Memory B cell (primary cell): ENCODE measurements at regions not wholly inside any gene's neighbourhood (a gene's known extent, or its start where the extent isn't known, plus 50 kb on each side); places are given as distances from the start of the nearest gene placed in this dataset.

ENCODE experiments used
- ATAC-seq: fragments of 150-1000 bp; cut with Tn5 transposase; 2 replicates; pipeline ENCODE4 v1.10.0; 2021; ENCODE audit warnings: low read depth, mild to moderate bottlenecking, moderate library complexity
- DNase-seq, 2 donors: peaks; one replicate each; pipeline ENCODE4 v3.0.0; 2022; ENCODE audit warnings: low spot score in 2 of 2
- H3K27ac Mint-ChIP-seq: one replicate; pipeline ENCODE4 v1.8.0; 2022; ENCODE audit warnings: mild to moderate bottlenecking, moderate library complexity, mixed read lengths
- H3K27me3 Mint-ChIP-seq: one replicate; pipeline ENCODE4 v1.8.0; 2022; ENCODE audit warnings: mixed read lengths
- H3K36me3 Mint-ChIP-seq: one replicate; pipeline ENCODE4 v1.8.0; 2022; ENCODE audit warnings: mild to moderate bottlenecking, mixed read lengths
- H3K4me1 Mint-ChIP-seq: one replicate; pipeline ENCODE4 v1.8.0; 2022; ENCODE audit warnings: mixed read lengths
- H3K4me3 Mint-ChIP-seq: one replicate; pipeline ENCODE4 v1.8.0; 2022; ENCODE audit warnings: mild to moderate bottlenecking, moderate library complexity, mixed read lengths
- H3K9me3 Mint-ChIP-seq: one replicate; pipeline ENCODE4 v1.8.0; 2022; ENCODE audit warnings: mixed read lengths

DNA sequence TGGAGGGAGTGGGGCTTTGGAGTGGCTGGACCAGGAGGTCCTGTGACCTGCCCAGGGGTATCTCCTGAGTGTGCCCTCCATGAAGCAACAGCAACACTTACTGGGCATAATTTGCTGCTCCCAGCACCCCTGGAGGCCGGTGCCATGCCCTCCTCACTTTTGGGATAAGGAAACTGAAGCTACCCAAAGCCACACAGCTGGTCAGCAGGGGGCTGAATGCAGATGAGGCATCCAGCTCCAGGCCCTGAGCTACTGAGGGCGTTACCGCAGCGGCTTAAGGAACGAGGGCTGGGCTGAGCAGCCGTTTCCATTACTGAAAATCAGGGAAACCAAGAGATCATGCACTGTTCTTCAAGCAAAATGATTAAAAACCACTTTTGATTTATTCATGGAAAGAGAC, 408.9 kb downstream of the GLRX3 start:
- Mint-ChIP-seq H3K4me1 (no peaks in the 10 kb centered on the region), H3K9me3 (peaks cover 1% of the 10 kb centered on the region), H3K27me3 (no peaks in the 10 kb centered on the region), H3K36me3 (no peaks in the 10 kb centered on the region), H3K27ac (no peak overlapping the region), H3K4me3 (no peak overlapping the region)
- ATAC-seq, result no peak
- no peak for DNase-seq

DNA sequence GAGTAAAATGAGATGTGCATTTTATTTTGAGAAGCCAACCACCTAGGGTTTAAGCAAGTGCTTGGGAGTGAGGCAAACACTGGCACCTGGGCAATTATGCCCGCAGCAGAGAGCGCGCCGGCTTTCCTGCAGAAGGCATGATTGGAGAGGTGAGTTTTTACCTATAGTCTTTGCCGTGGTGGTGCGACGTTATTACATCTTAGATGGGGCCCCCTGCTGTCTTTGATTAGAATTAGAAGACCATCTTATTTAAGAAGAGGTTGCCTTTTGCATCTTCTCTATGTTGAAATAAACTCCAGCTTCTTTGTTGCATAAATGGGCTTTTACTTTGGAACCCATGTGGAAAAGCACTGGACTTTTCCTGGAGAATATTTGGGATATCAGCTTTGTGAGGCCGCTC, 409.5 kb downstream of the GLRX3 start:
- H3K4me1 Mint-ChIP-seq, result no peaks in the 10 kb centered on the region
- H3K36me3 Mint-ChIP-seq, result no peaks in the 10 kb centered on the region
- H3K4me3 Mint-ChIP-seq, result no peak overlapping the region
- ATAC-seq (no peak), DNase-seq (no peak)
- H3K27me3 Mint-ChIP-seq, result no peaks in the 10 kb centered on the region
- H3K9me3 Mint-ChIP-seq, result peaks cover 1% of the 10 kb centered on the region
- no peak overlapping the region for H3K27ac Mint-ChIP-seq

DNA sequence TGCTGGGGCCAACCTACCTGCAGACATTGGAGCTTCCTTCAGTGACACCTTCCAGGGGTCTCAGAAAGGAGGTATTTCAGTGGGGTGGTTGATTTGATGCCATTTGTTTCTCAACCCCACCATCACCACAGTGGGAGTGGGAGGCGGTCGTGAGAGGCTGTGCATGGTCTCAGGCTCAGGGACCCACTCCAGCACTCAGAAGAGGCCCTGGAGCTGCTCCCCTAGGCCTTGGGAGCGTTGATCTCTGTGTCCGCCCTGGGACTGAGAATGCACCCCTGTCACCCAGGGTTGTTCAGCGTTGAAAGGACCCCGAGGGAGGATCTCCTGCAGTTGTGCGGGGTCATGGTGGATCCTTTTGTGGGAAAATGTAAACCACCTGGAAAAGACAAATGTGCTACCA, 410.6 kb downstream of the GLRX3 start:
- H3K9me3 Mint-ChIP-seq, result no peaks in the 10 kb centered on the region
- H3K27ac Mint-ChIP-seq, result no peak overlapping the region
- H3K4me3 Mint-ChIP-seq, result no peak overlapping the region
- H3K27me3 Mint-ChIP-seq, result no peaks in the 10 kb centered on the region
- no peaks in the 10 kb centered on the region for H3K4me1 Mint-ChIP-seq
- no peaks in the 10 kb centered on the region for H3K36me3 Mint-ChIP-seq
- ATAC-seq (no peak), DNase-seq (no peak)

DNA sequence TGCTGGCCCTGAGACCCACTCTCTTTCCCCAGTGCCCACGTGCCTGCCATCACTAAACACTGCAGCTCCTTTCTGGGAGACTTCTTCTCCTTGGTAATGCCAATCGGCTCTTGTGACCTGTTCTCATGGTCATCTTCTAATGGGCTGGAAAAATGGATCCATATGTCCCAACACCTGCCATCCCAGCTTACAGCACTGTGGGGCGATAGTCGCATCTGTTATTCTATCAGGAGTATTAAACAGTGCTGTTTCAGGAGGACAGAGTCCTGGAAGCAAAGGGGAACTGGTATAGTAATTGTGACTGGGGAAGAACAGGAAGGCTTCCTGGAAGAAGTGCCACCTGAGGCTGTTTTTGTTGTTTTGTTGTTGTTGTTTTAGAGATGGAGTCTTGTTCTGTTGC, 411.2 kb downstream of the GLRX3 start:
- DNase-seq (no peak), ATAC-seq (no peak)
- Mint-ChIP-seq H3K9me3 (no peaks in the 10 kb centered on the region), H3K36me3 (no peaks in the 10 kb centered on the region), H3K4me1 (no peaks in the 10 kb centered on the region), H3K4me3 (no peak overlapping the region), H3K27ac (no peak overlapping the region), H3K27me3 (no peaks in the 10 kb centered on the region)

DNA sequence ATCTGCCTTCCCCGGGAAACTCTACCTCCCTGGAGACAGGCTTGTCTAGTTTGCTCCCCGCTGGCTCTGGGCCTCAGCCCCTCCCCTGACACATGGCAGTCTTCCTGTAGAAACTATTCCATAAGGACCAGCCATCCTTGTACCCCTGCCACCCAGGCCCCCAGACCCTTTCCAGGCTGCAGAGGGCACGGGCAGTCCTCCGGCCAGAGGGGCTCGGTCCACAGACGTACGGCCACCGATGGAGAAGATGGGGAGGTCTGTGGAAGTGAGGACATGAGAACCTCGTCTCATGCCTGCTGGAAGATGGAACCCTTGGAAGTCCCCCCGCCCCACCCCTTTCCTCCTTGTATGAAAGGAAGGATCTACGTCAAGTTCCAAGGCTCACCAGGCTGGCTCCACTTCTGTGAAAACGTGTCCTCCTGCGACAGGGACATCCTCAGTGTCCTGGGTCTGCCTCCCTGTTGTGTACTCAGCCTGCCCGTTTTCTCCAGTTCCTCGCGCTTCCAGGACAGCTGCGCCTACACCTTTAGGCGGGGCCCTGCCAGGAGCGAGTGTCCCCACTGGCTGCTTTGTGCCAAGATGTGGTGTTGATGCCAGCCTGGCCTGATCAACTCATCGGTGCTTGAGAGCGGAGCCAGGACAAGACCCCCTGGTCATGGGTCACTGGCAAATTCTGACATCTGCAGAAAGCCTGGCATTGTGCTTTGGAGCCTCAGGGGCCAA, 414.9 kb downstream of the GLRX3 start:
- Mint-ChIP-seq H3K4me1 (no peaks in the 10 kb centered on the region), H3K27me3 (no peaks in the 10 kb centered on the region), H3K36me3 (no peaks in the 10 kb centered on the region), H3K27ac (no peak overlapping the region), H3K9me3 (no peaks in the 10 kb centered on the region), H3K4me3 (no peak overlapping the region)
- no peak for DNase-seq
- ATAC-seq, result no peak

DNA sequence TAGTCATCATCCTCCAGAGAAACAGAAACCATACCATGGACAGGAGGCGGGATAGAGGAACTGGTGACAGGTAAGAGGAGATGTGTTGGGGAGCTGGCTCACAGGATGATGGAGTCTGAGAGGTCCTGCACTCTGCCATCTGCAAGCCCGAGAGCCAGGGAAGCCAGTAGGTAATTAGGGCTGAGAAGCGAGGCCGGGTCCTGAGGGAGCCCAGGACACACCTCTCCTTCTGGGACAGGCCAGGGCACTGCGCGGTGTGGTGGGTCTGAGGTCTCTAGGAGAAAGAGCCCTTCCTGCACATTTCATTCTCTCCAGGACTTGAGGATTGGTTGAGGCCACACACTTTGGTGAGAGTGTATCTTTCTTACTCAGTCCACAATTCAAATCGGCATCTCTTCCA, 415.5 kb downstream of the GLRX3 start:
- ATAC-seq, result no peak
- Mint-ChIP-seq H3K4me3 (no peak overlapping the region), H3K27ac (no peak overlapping the region), H3K27me3 (no peaks in the 10 kb centered on the region), H3K9me3 (no peaks in the 10 kb centered on the region), H3K36me3 (no peaks in the 10 kb centered on the region), H3K4me1 (no peaks in the 10 kb centered on the region)
- DNase-seq, result no peak

DNA sequence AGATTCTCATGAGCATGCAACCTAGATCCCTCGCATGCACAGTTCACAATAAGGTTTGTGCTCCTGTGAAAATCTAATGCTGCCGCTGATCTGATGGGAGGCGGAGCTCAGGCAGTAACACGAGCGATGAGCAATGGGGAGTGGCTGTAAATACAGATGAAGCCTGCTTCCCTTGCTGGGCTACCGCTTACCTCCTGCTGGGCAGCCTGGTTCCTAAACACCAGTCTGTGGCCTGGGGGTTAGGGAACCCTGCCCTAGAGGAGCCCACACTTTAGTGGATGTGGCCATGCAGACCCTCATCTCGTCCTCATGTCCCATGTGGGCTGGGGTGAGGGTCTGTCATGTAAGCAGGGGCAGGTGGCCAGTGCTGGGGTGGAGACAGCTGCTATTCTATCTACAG, 417.6 kb downstream of the GLRX3 start:
- no peaks in the 10 kb centered on the region for H3K27me3 Mint-ChIP-seq
- no peak overlapping the region for H3K4me3 Mint-ChIP-seq
- DNase-seq (no peak), ATAC-seq (no peak)
- no peaks in the 10 kb centered on the region for H3K9me3 Mint-ChIP-seq
- H3K36me3 Mint-ChIP-seq, result no peaks in the 10 kb centered on the region
- H3K4me1 Mint-ChIP-seq, result no peaks in the 10 kb centered on the region
- no peak overlapping the region for H3K27ac Mint-ChIP-seq

DNA sequence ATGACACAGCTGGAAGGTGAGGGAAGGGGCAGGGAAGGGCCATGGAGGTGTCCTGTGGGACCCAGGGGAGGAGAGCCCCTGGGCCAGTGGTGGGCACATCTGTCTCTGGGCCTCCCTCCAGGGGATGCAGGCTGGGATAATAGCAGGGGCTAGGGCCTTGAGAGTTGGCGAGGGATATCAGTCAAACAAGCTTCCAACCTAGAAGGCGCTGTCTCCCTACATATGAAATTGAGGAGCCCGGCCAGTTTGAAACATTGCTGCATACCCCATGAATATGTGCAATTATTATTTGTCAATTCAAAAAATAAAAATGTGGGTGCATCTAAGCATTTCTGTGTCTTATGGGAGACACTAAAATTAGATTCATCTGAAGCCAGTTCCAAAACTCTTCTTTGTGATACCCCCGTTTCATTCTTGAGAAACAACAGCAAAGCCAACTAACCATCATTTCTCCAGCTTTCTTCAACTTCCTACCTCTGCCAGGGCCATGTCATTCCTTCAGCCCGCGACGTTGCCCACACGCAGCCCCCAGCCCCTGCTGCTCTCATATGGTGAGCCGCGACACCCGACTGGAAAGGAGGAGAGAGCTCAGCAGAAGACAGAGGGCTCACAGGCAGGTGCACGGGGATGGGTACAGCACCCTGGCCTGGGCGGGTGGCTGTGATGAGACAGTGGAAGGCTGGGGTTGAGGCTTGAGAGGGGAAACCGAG, 418.7 kb downstream of the GLRX3 start:
- DNase-seq, result no peak
- Mint-ChIP-seq H3K4me3 (no peak overlapping the region), H3K36me3 (no peaks in the 10 kb centered on the region), H3K27ac (no peak overlapping the region), H3K4me1 (no peaks in the 10 kb centered on the region), H3K27me3 (no peaks in the 10 kb centered on the region), H3K9me3 (no peaks in the 10 kb centered on the region)
- no peak for ATAC-seq

DNA sequence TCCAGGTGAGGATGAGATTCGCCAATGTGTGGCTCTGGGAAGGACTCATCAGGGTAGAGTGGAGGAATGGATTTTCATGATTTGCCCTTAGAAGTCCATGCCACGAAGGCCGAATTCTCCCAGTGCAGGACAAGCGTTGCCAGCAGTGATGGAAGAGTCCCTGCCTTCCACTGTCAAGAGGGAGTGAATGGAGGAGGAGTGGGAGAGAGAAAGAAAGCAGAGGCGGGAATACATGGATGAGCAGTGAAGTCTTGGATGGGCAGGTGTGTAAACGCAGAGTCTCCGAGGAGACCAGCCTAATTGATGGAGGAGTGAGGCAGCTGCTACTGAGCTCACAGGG, 419.2 kb downstream of the GLRX3 start:
- Mint-ChIP-seq H3K4me1 (no peaks in the 10 kb centered on the region), H3K4me3 (no peak overlapping the region), H3K27ac (no peak overlapping the region), H3K9me3 (no peaks in the 10 kb centered on the region), H3K36me3 (no peaks in the 10 kb centered on the region), H3K27me3 (no peaks in the 10 kb centered on the region)
- no peak for ATAC-seq
- no peak for DNase-seq

DNA sequence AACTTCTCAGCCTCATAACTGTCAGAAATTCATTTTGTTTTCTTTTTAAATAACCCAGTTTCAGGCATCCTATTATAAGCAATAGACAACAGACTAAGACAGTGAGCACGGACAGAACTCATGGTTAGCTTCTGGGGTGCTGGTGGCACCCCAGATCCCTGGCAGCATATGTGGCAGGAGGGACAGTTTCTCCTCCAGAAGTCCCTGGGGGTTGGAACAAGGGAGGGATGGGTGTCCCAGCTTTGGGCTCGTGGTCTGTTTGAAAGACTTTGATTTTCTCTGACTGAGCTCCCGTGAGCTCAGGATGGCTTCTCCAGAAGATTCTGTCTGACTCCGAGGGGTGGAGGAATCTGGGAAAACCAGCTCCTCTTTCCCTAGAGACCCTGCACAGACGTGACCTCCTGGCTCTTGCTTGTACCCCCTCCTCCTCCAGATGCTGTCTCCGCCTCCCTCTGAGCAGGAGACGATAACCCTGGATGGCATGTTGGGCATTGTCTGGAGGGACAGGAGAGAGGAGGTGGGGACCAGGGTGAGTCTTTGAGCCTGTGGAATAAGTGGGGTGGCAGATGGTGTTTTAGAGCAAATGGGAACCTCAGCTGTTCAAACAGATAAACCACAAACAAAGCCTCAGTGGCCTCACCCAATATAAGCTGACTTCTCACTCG, 421.1 kb downstream of the GLRX3 start:
- Mint-ChIP-seq H3K4me1 (no peaks in the 10 kb centered on the region), H3K27ac (no peak overlapping the region), H3K36me3 (no peaks in the 10 kb centered on the region), H3K9me3 (no peaks in the 10 kb centered on the region), H3K4me3 (no peak overlapping the region), H3K27me3 (no peaks in the 10 kb centered on the region)
- ATAC-seq (no peak), DNase-seq (no peak)

DNA sequence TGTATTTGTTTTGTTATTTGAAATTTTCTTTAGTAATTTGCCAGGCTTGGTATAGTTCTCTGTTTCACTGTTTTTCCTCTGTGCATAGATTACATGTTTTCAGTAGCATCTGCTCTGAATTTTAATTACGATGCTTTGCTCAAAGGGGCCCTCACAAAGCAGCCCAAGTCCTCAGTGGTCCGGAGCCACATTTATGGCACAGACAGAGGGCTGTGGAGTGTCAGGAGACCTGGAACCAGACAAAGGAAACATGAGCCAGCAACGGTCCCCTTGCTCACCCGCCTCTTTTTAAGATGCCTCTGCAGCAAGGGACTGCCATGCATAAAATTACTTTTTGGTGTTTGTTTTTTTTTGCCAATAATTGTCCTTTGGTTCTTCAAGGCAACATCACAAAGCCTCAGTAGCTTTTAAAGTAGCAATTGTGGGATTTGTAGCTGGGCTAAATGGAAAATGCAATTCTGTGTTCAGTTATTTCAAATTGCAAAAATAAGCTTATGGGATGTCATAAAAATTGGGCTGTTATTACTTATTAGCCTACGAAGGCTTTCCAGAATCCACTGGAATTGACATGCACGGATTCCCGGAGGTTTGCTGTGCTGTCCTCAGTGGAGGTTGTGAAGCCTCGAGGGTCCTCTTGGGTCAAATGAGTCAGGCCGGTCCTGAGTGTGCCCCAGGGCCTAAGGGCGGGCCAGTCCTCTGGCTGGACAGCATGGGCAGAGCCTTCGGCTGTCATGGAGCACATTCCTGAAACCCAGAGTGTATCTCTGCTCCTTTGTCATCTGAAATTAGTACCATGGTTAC, 422.8 kb downstream of the GLRX3 start:
- H3K9me3 Mint-ChIP-seq, result no peaks in the 10 kb centered on the region
- no peaks in the 10 kb centered on the region for H3K27me3 Mint-ChIP-seq
- no peak overlapping the region for H3K27ac Mint-ChIP-seq
- ATAC-seq (no peak), DNase-seq (no peak)
- no peaks in the 10 kb centered on the region for H3K4me1 Mint-ChIP-seq
- no peak overlapping the region for H3K4me3 Mint-ChIP-seq
- no peaks in the 10 kb centered on the region for H3K36me3 Mint-ChIP-seq

DNA sequence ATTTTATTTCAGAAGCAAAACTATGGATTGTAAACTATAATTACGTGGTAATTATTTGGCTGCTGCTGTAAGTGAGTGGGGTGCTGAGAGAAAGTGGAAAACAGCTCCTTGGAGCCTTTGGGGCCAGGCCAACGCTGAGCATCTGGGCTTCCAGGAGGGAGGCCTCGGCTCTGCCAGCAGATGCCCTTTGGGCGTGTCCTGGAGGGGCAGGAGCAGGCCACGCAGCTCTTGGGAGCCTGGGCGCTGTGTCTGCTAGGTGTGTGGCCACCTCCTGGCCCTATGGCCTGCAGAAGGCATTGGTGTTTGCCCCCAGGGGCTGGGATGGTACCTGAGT, 423.3 kb downstream of the GLRX3 start:
- no peak for DNase-seq
- Mint-ChIP-seq H3K4me1 (no peaks in the 10 kb centered on the region), H3K9me3 (no peaks in the 10 kb centered on the region), H3K27ac (no peak overlapping the region), H3K36me3 (no peaks in the 10 kb centered on the region), H3K4me3 (no peak overlapping the region), H3K27me3 (no peaks in the 10 kb centered on the region)
- ATAC-seq, result no peak

DNA sequence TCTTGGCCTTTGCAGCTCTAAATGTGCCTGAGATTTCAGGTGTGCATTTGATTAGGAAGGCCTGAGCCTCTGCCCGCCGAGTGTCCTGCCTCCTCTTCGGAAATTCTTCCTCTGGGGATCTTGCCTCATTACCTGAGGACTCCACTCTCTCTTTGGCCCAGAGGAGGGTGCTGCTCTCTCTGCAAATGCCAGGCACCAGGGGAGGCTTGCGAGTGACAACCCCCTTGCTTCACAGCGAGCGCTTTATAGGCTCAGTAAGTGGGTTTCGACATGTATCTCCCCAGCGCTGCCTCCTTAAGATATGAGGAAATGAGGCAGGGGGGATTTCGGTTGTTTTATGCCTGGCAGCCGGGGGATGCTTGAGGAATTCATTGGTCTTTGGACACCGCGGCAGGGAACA, 423.9 kb downstream of the GLRX3 start:
- Mint-ChIP-seq H3K27me3 (no peaks in the 10 kb centered on the region), H3K27ac (no peak overlapping the region), H3K4me3 (no peak overlapping the region), H3K9me3 (no peaks in the 10 kb centered on the region), H3K36me3 (no peaks in the 10 kb centered on the region), H3K4me1 (no peaks in the 10 kb centered on the region)
- no peak for ATAC-seq
- no peak for DNase-seq

DNA sequence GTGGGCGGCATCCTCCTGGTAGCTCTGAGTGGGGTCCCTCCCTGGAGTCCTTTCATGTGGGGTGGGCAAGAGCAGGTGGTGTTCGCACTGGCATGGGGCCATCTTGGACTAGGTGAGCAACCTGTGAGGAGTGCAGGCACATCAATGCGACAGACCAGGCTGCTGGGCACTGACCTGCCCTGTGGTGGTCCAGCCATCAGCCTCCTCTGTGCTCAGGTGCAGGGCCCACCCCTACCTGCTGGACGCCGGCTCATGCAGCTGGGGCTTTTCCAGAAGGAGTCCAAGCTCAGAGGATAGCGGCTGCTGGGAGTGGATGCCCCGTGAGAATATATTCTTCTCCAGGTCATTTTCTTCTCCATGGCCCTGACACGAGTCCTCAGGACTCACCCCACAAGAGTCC, 424.4 kb downstream of the GLRX3 start:
- no peaks in the 10 kb centered on the region for H3K9me3 Mint-ChIP-seq
- H3K4me1 Mint-ChIP-seq, result no peaks in the 10 kb centered on the region
- ATAC-seq, result no peak
- no peak overlapping the region for H3K27ac Mint-ChIP-seq
- H3K27me3 Mint-ChIP-seq, result no peaks in the 10 kb centered on the region
- H3K4me3 Mint-ChIP-seq, result no peak overlapping the region
- no peaks in the 10 kb centered on the region for H3K36me3 Mint-ChIP-seq
- DNase-seq, result no peak
